HFFc6 (cell line): ENCODE measurements at regions not wholly inside any gene's neighbourhood (a gene's known extent, or its start where the extent isn't known, plus 50 kb on each side); places are given as distances from the start of the nearest gene placed in this dataset.

ENCODE experiments used
- DNase-seq: peaks from one replicate; pipeline ENCODE4 v3.0.0-alpha.2; 2018
- H3K27ac Mint-ChIP-seq: 2 replicates; pipeline ENCODE4 v1.8.0; 2020; ENCODE audit warnings: mild to moderate bottlenecking, mixed read lengths
- H3K27me3 Mint-ChIP-seq: 2 replicates; pipeline ENCODE4 v1.8.0; 2021; ENCODE audit warnings: mild to moderate bottlenecking, moderate library complexity, mixed read lengths; ENCODE audit not compliant: insufficient read depth
- H3K36me3 Mint-ChIP-seq: 2 replicates; pipeline ENCODE4 v1.8.0; 2021; ENCODE audit warnings: low read depth, mixed read lengths
- H3K4me1 Mint-ChIP-seq: 2 replicates; pipeline ENCODE4 v1.8.0; 2020; ENCODE audit warnings: low read depth, mixed read lengths
- H3K4me3 Mint-ChIP-seq: 2 replicates; pipeline ENCODE4 v1.8.0; 2020; ENCODE audit warnings: mild to moderate bottlenecking, moderate library complexity, mixed read lengths
- H3K9me3 Mint-ChIP-seq: 2 replicates; pipeline ENCODE4 v1.8.0; 2020; ENCODE audit warnings: mild to moderate bottlenecking, mixed read lengths
- CTCF ChIP-seq: fragments of 200-600 bp; sonication (generic); IDR thresholded peaks from 2 replicates; pipeline ENCODE4 v1.5.0; 2021; ENCODE audit warnings: antibody characterized with exemption, mild to moderate bottlenecking

- Mint-ChIP-seq H3K4me3 (no peak overlapping the region), H3K27me3 (no peaks in the 10 kb centered on the region), H3K4me1 (peaks cover 43% of the 10 kb centered on the region), H3K9me3 (0 out of 2 replicates have a peak, but pooled peaks cover 5% of the 10 kb centered on the region), H3K36me3 (no peaks in the 10 kb centered on the region; the same call in 1 of the 2 replicates), H3K27ac (no peak overlapping the region)
- no peak for DNase-seq
- no peak for TF ChIP-seq CTCF
These were observed 142.1 kb downstream of the POSTN start for GRCh38 chr13:37456506-37456905.

DNA sequence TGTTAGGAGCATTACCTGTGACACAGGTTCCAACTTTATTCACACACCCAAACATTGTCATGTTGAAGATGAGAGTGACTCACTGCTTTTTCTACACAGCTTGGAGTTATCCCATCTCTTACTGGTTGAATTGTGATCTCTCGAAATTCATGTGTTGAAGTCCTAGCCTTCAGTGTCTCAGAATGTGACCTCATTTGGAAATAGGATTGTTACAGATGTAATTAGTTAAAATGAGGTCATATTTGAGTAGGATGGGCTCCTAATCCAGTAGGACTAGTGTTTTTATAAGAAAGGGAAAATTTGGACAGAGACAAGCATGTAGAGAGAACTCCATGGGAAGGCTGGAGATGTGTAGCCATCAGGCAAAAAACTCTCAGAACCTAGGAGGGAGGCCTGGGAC, 142.5 kb downstream of the POSTN start:
- Mint-ChIP-seq H3K9me3 (0 out of 2 replicates have a peak, but pooled peaks cover 5% of the 10 kb centered on the region), H3K4me1 (peaks cover 42% of the 10 kb centered on the region), H3K4me3 (no peak overlapping the region), H3K27me3 (no peaks in the 10 kb centered on the region), H3K36me3 (no peaks in the 10 kb centered on the region; the same call in 1 of the 2 replicates), H3K27ac (no peak overlapping the region)
- no peak for TF ChIP-seq CTCF
- no peak for DNase-seq

GRCh38 chr13:37453246-37453645, 145.3 kb downstream of the POSTN start:
- no peak overlapping the region for H3K4me3 Mint-ChIP-seq
- H3K4me1 Mint-ChIP-seq, result peaks cover 23% of the 10 kb centered on the region

DNA sequence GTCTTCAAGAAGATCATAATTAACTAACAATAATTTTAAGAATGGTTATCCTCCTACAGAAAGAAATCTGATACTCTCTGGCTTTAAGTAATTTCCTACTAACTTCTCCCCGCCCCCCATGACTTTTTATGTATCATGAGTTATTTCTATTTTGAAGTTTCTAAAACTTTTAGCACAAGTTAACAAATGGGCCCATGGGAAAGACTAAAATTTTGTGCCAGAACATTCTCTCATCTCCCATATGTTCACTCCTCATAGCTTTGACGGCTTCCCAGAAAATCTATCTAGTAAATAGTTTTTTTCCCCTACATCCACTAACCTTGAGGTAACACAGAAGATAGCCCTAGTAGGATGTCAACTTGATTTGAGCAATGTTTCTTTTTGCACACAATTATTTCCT, 148.3 kb downstream of the POSTN start:
- Mint-ChIP-seq H3K4me1 (peaks cover 40% of the 10 kb centered on the region), H3K27me3 (no peaks in the 10 kb centered on the region; the same call in 1 of the 2 replicates), H3K36me3 (no peaks in the 10 kb centered on the region; the same call in 1 of the 2 replicates), H3K4me3 (no peak overlapping the region), H3K27ac (no peak overlapping the region), H3K9me3 (0 out of 2 replicates have a peak, but pooled peaks cover 5% of the 10 kb centered on the region)
- DNase-seq, result no peak
- no peak for TF ChIP-seq CTCF

More at GRCh38 chr13:37453246-37453645, 145.3 kb downstream of the POSTN start:
- Mint-ChIP-seq H3K36me3 (no peaks in the 10 kb centered on the region; the same call in 1 of the 2 replicates), H3K27me3 (no peaks in the 10 kb centered on the region), H3K9me3 (0 out of 2 replicates have a peak, but pooled peaks cover 5% of the 10 kb centered on the region), H3K27ac (no peak overlapping the region)
- no peak for DNase-seq
- TF ChIP-seq CTCF, result no peak

GRCh38 chr13:37448153-37448552, 150.4 kb downstream of the POSTN start:
- Mint-ChIP-seq H3K4me3 (no peak overlapping the region), H3K27ac (peak overlapping the region; percentile 36; the same call in 1 of the 2 replicates)

More at GRCh38 chr13:37448153-37448552, 150.4 kb downstream of the POSTN start:
- DNase-seq, result no peak
- Mint-ChIP-seq H3K9me3 (no peaks in the 10 kb centered on the region), H3K4me1 (peaks cover 52% of the 10 kb centered on the region), H3K36me3 (no peaks in the 10 kb centered on the region), H3K27me3 (no peaks in the 10 kb centered on the region; the same call in 1 of the 2 replicates)
- TF ChIP-seq CTCF, result no peak
